H1 (cell line): ENCODE measurements at regions not wholly inside any gene's neighbourhood (a gene's known extent, or its start where the extent isn't known, plus 50 kb on each side); places are given as distances from the start of the nearest gene placed in this dataset.
A peak's percentile ranks its signal among the peaks of the same experiment; 100 is the strongest.

Experiments
- CTCF ChIA-PET: fragments of 300-600 bp; sonication (Branson Sonifier 250); formaldehyde crosslinking; loops from one replicate; lab custom pipeline; 2021; ENCODE audit not compliant: partially characterized antibody; lab: Charles Lee
- POLR2A ChIA-PET: fragments of 300-600 bp; sonication (Branson Sonifier 250); formaldehyde crosslinking; loops from one replicate; lab custom pipeline; 2021; ENCODE audit warnings: inconsistent platforms; ENCODE audit not compliant: partially characterized antibody; lab: Charles Lee
- DNase-seq, 2 experiments: peaks; one replicate each; pipeline versions ENCODE4 v3.0.0 to v3.0.0-alpha.2; 2010 to 2022; ENCODE audit warnings: low spot score in 2 of 2, low read depth in 1 of 2, mixed read lengths in 1 of 2
- FAIRE-seq: peaks from 2 replicates; lab custom pipeline; 2011; peaks lifted over from hg19 to GRCh38; lab: Jason Lieb, UNC
- H2AFZ ChIP-seq: 2 replicates; pipeline ENCODE4 v1.8.1; 2012; ENCODE audit warnings: low read length, inconsistent platforms
- H2AK5ac ChIP-seq: 2 replicates; pipeline ENCODE4 v1.6.1; 2013; ENCODE audit warnings: low read depth, low read length
- H2BK120ac ChIP-seq: replicated peaks from 2 replicates; pipeline ENCODE3; 2013; ENCODE audit warnings: low read depth, low read length, inconsistent platforms
- H2BK12ac ChIP-seq: 2 replicates; pipeline ENCODE4 v1.6.1; 2013; ENCODE audit warnings: low read depth, low read length
- H2BK15ac ChIP-seq: 2 replicates; pipeline ENCODE4 v1.6.1; 2013; ENCODE audit warnings: low read length
- H2BK20ac ChIP-seq: 2 replicates; pipeline ENCODE4 v1.6.1; 2013; ENCODE audit warnings: low read length
- H2BK5ac ChIP-seq: 2 replicates; pipeline ENCODE4 v1.6.1; 2013; ENCODE audit warnings: low read depth, low read length
- H3K14ac ChIP-seq: 2 replicates; pipeline ENCODE4 v1.6.1; 2013; ENCODE audit warnings: inconsistent platforms; ENCODE audit not compliant: insufficient read length
- H3K18ac ChIP-seq: 2 replicates; pipeline ENCODE4 v1.6.1; 2013; ENCODE audit warnings: low read length; ENCODE audit errors: extremely low read depth
- H3K23ac ChIP-seq: 2 replicates; pipeline ENCODE4 v1.6.1; 2013; ENCODE audit warnings: inconsistent platforms; ENCODE audit not compliant: insufficient read length
- H3K23me2 ChIP-seq: 2 replicates; pipeline ENCODE4 v1.6.1; 2013; ENCODE audit warnings: low read depth, low read length
- H3K27ac ChIP-seq: 2 replicates; pipeline ENCODE4 v1.6.1; 2011; ENCODE audit warnings: low read depth, low read length, inconsistent platforms
- H3K27me3 ChIP-seq, 4 experiments: replicated peaks in 1 of 4; 1 replicate in 1 of 4; 2 replicates in 3 of 4; pipeline versions ENCODE4 v1.6.1 to v1.8.1; 2011 to 2013; ENCODE audit warnings: low read length in 3 of 4, mild to moderate bottlenecking in 3 of 4, inconsistent platforms in 2 of 4, mixed read lengths in 2 of 4, moderate library complexity in 1 of 4; ENCODE audit not compliant: control insufficient read depth in 3 of 4, insufficient read depth in 3 of 4; ENCODE audit errors: extremely low read depth in 1 of 4
- H3K36me3 ChIP-seq, 4 experiments: 2 replicates each; pipeline versions ENCODE4 v1.6.1 to v1.8.1; 2011 to 2013; ENCODE audit warnings: mild to moderate bottlenecking in 4 of 4, low read length in 3 of 4, moderate library complexity in 2 of 4, control low read depth in 1 of 4, inconsistent platforms in 1 of 4; ENCODE audit not compliant: insufficient read depth in 4 of 4, control insufficient read depth in 2 of 4
- H3K4ac ChIP-seq: replicated peaks from 2 replicates; pipeline ENCODE3; 2013; ENCODE audit warnings: low read length, low read depth, mixed read lengths, inconsistent platforms; ENCODE audit not compliant: insufficient read length
- H3K4me1 ChIP-seq, 4 experiments: replicated peaks in 1 of 4; 1 replicate in 1 of 4; 2 replicates in 3 of 4; pipeline versions ENCODE4 v1.6.1 to v1.8.1; 2011 to 2013; ENCODE audit warnings: low read length in 3 of 4, inconsistent platforms in 2 of 4, mixed read lengths in 1 of 4; ENCODE audit not compliant: insufficient read depth in 4 of 4, control insufficient read depth in 3 of 4
- H3K4me2 ChIP-seq, 2 experiments: 2 replicates each; pipeline versions ENCODE4 v1.6.1 to v1.8.1; 2011 to 2013; ENCODE audit warnings: low read depth in 2 of 2, low read length in 2 of 2, control low read depth in 1 of 2, inconsistent platforms in 1 of 2, mild to moderate bottlenecking in 1 of 2; ENCODE audit not compliant: insufficient read depth in 1 of 2
- H3K4me3 ChIP-seq, 4 experiments: fragments of 200-600, 300-600 bp in 1 of 4; sonication (generic), shearing (Covaris generic), sonication (Bioruptor Twin) in 1 of 4; 2 replicates each; pipeline versions ENCODE4 v1.5.1 to v1.8.1; 2011 to 2016; ENCODE audit warnings: low read length in 4 of 4, low read depth in 3 of 4, control low read depth in 2 of 4, inconsistent platforms in 2 of 4, mild to moderate bottlenecking in 2 of 4, mixed read lengths in 1 of 4, moderate library complexity in 1 of 4; ENCODE audit not compliant: insufficient read depth in 2 of 4; ENCODE audit errors: extremely low read depth in 1 of 4
- H3K56ac ChIP-seq: replicated peaks from 2 replicates; pipeline ENCODE3; 2013; ENCODE audit warnings: low read depth, mild to moderate bottlenecking, mixed read lengths, low read length, inconsistent platforms; ENCODE audit not compliant: insufficient read length
- H3K79me1 ChIP-seq: 2 replicates; pipeline ENCODE4 v1.6.1; 2013; ENCODE audit warnings: low read depth, low read length, control low read depth
- H3K79me2 ChIP-seq, 2 experiments: 2 replicates each; pipeline versions ENCODE4 v1.6.1 to v1.8.1; 2012 to 2013; ENCODE audit warnings: low read length in 2 of 2, mild to moderate bottlenecking in 2 of 2, inconsistent platforms in 1 of 2; ENCODE audit not compliant: insufficient read depth in 2 of 2, control insufficient read depth in 1 of 2
- H3K9ac ChIP-seq, 4 experiments: replicated peaks in 1 of 4; 1 replicate in 1 of 4; 2 replicates in 3 of 4; pipeline versions ENCODE4 v1.6.1 to v1.8.1; 2011 to 2013; ENCODE audit warnings: low read depth in 3 of 4, low read length in 3 of 4, control low read depth in 2 of 4, mild to moderate bottlenecking in 2 of 4, moderate library complexity in 2 of 4, inconsistent platforms in 1 of 4; ENCODE audit errors: extremely low read depth in 1 of 4
- H3K9me3 ChIP-seq, 2 experiments: 2 replicates each; pipeline versions ENCODE4 v1.6.1 to v1.8.1; 2012 to 2013; ENCODE audit warnings: mild to moderate bottlenecking in 2 of 2, moderate library complexity in 2 of 2, control low read depth in 1 of 2, inconsistent platforms in 1 of 2, low read depth in 1 of 2, low read length in 1 of 2, mixed read lengths in 1 of 2; ENCODE audit not compliant: insufficient read depth in 2 of 2
- H4K20me1 ChIP-seq, 2 experiments: replicated peaks in 1 of 2; 2 replicates each; pipeline versions ENCODE3 to v1.8.1; 2011 to 2013; ENCODE audit warnings: inconsistent platforms in 2 of 2, low read length in 2 of 2, mild to moderate bottlenecking in 1 of 2; ENCODE audit not compliant: insufficient read depth in 2 of 2, control insufficient read depth in 1 of 2
- H4K5ac ChIP-seq: 2 replicates; pipeline ENCODE4 v1.6.1; 2013; ENCODE audit warnings: low read length, low read depth, mixed read lengths, inconsistent platforms; ENCODE audit not compliant: insufficient read length
- H4K8ac ChIP-seq: 2 replicates; pipeline ENCODE4 v1.8.0; 2013; ENCODE audit warnings: mild to moderate bottlenecking, moderate library complexity, low read length, inconsistent platforms; ENCODE audit not compliant: insufficient read depth; ENCODE audit errors: extremely low read depth
- H4K91ac ChIP-seq: replicated peaks from 2 replicates; pipeline ENCODE3; 2013; ENCODE audit warnings: low read length, mixed read lengths, inconsistent platforms; ENCODE audit not compliant: insufficient read length
- EP300 ChIP-seq, 2 experiments: IDR thresholded peaks; 1 replicate in 1 of 2; 2 replicates in 1 of 2; pipeline ENCODE4 v1.6.1; 2011 to 2012; ENCODE audit warnings: low read depth in 2 of 2, low read length in 2 of 2, mild to moderate bottlenecking in 2 of 2, borderline replicate concordance in 1 of 2, inconsistent platforms in 1 of 2, moderate library complexity in 1 of 2
- WGBS, 2 experiments: shearing (Covaris generic) in 1 of 2; methylation state at CpG; one replicate each; pipeline versions ENCODE4 v1.1.6 to v1.1.7; 2013 to 2015; ENCODE audit warnings: low lambda C conversion rate in 2 of 2, mixed read lengths in 2 of 2, inconsistent platforms in 1 of 2, low coverage in 1 of 2, missing lambda C conversion rate in 1 of 2; ENCODE audit not compliant: insufficient replicate concordance in 2 of 2, insufficient coverage in 1 of 2, insufficient read length in 1 of 2; ENCODE audit errors: extremely low coverage in 1 of 2, missing lambda C conversion rate in 1 of 2; 5-methylcytosine and 5-hydroxymethylcytosine counted together
- TF ChIP-seq, protein P1 (sequence below): IDR thresholded peaks from 2 replicates; pipeline ENCODE4 v1.6.1; 2012; ENCODE audit warnings: inconsistent platforms

DNA sequence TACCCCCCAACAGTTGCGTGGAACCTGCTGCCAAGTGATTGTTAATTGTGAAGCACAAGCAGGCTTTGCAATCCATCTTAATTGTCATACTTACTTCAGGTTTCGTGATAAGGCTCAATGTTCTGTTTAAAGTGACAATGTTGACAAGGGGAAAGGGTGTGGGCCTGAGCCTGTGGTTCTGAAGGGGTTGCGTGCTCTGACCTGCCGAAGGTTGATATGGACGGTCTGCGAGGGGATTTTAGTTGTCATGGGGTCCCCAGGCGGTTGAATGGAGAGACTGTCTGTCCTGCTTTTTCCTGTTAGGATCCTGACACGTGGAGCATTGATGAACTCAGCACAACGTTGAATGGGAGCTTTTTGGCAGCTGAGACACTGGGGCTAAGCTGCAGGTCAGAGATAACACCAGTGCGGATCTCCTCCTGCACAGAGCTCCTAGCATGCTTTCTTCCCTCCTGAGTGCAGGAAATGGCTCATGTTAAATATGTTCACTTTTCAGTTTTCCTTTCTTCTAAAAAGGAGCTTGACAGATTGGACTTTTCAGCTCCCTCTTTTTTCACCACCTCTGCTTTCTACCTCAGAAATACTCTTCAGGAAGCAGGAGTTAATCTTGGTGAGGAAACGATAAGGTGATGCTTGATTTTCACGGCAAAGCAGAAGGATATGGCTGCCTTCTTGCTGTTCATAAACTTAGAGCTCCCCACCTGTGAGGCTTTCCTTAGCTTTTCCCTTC is 62.9 kb upstream of the ZEB2 start:
- Histone ChIP-seq H2BK120ac (no peak overlapping the region), H4K5ac (no peak overlapping the region), H3K23me2 (no peaks in the 10 kb centered on the region; the same call in 1 of the 2 replicates)
- no peak for TF ChIP-seq EP300 (IDR thresholded peaks at IDR 0.05; ENCODE audit: borderline replicate concordance in 1 of 2, low read depth in 2 of 2, low read length in 2 of 2)
- TF ChIP-seq, protein P1, sequence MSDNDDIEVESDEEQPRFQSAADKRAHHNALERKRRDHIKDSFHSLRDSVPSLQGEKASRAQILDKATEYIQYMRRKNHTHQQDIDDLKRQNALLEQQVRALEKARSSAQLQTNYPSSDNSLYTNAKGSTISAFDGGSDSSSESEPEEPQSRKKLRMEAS = no peak
- TF ChIP-seq, all 59 proteins: peak for 0
- H3K4me3 ChIP-seq = no peak overlapping the region
- ChIA-PET POLR2A (interaction anchor here (0.6 kb wide), 1 partner anchor 27 kb away, joined by 3 read pairs; no protein-coding TSS in a partner anchor), CTCF (interaction anchor here (0.6 to 1.5 kb wide), 4 partner anchors 9 to 393 kb away, joined by 3 to 7 read pairs (median 3); no protein-coding TSS in a partner anchor)
- H4K91ac ChIP-seq = no peak overlapping the region
- H3K79me1 ChIP-seq = no peaks in the 10 kb centered on the region
- no peaks in the 10 kb centered on the region for H3K9me3 ChIP-seq
- no peak overlapping the region for H2BK20ac ChIP-seq
- no peak for FAIRE-seq
- no peak overlapping the region for H2BK5ac ChIP-seq
- WGBS, 2 experiments = 88% methylated on average over 12 of the region's 12 CpGs; no CpG with 5 or more reads in 1 of the 2 experiments
- no peak overlapping the region for H3K18ac ChIP-seq
- peaks cover 2 to 14% (median 8%) of the 10 kb centered on the region in 4 experiments; a peak in 4 of 7 replicates for H3K4me1 ChIP-seq
- H3K79me2 ChIP-seq = no peaks in the 10 kb centered on the region
- H2AK5ac ChIP-seq = no peak overlapping the region
- H2BK15ac ChIP-seq = no peak overlapping the region
- no peak for DNase-seq
- no peak overlapping the region for H3K23ac ChIP-seq
- no peak overlapping the region for H4K8ac ChIP-seq
- H2AFZ ChIP-seq = peak overlapping the region; percentile 14; the same call in 1 of the 2 replicates
- no peak overlapping the region for H3K4ac ChIP-seq
- no peaks in the 10 kb centered on the region for H3K27me3 ChIP-seq
- no peak overlapping the region for H3K9ac ChIP-seq
- H3K56ac ChIP-seq = no peak overlapping the region
- no peak overlapping the region for H3K14ac ChIP-seq
- no peaks in the 10 kb centered on the region for H3K36me3 ChIP-seq
- no peak overlapping the region for H2BK12ac ChIP-seq
- no peak overlapping the region for H3K27ac ChIP-seq
- no peaks in the 10 kb centered on the region for H4K20me1 ChIP-seq
- no peak overlapping the region for H3K4me2 ChIP-seq
